Transverse colon (tissue), 4 donors: ENCODE measurements at regions not wholly inside any gene's neighbourhood (a gene's known extent, or its start where the extent isn't known, plus 50 kb on each side); places are given as distances from the start of the nearest gene placed in this dataset.
"Not testable (repeated sequence)": the region's sequence is repeated elsewhere in the genome, so short reads cannot be mapped to it uniquely, and the experiment has no call there.

ENCODE experiments used
- DNase-seq: peaks from one replicate; pipeline ENCODE4 v3.0.0-alpha.2; 2019
- H3K27ac ChIP-seq, 4 donors: fragments of 200-600 bp; sonication (generic); 2 replicates each; pipeline ENCODE4 v1.5.1; 2016 to 2018; ENCODE audit warnings: inconsistent platforms in 4 of 4
- H3K27me3 ChIP-seq: fragments of 200-600 bp; sonication (generic); 2 replicates; pipeline ENCODE4 v1.5.1; 2017; ENCODE audit warnings: inconsistent platforms
- H3K36me3 ChIP-seq, 4 donors: fragments of 200-600 bp; sonication (generic); 2 replicates each; pipeline ENCODE4 v1.5.1; 2017 to 2019; ENCODE audit warnings: inconsistent platforms in 4 of 4
- H3K4me1 ChIP-seq, 4 donors: fragments of 200-600 bp; sonication (generic); 2 replicates each; pipeline ENCODE4 v1.5.1; 2017 to 2020; ENCODE audit warnings: inconsistent platforms in 4 of 4
- H3K4me3 ChIP-seq, 4 donors: fragments of 200-600 bp; sonication (generic); 1 replicate in 1 of 4; 2 replicates in 3 of 4; pipeline versions ENCODE4 v1.5.1 to v1.6.1; 2017 to 2019; ENCODE audit warnings: inconsistent platforms in 4 of 4
- H3K9me3 ChIP-seq, 2 donors: fragments of 200-600 bp; sonication (generic); 2 replicates each; pipeline ENCODE4 v1.5.1; 2017 to 2019; ENCODE audit warnings: inconsistent platforms in 2 of 2
- EP300 ChIP-seq: sonication (generic); formaldehyde crosslinking; IDR thresholded peaks from one replicate; pipeline ENCODE4 v1.6.1; 2017; ENCODE audit warnings: antibody characterized with exemption, low read depth
- POLR2A ChIP-seq: fragments of 450-650 bp; IDR thresholded peaks from one replicate; pipeline ENCODE4 v1.6.1; 2016; ENCODE audit warnings: antibody characterized with exemption, mild to moderate bottlenecking, moderate library complexity
- POLR2AphosphoS5 ChIP-seq, 3 donors: sonication (generic); formaldehyde crosslinking; IDR thresholded peaks; one replicate each; pipeline ENCODE4 v1.6.1; 2016; ENCODE audit warnings: antibody characterized with exemption in 3 of 3
- WGBS, 2 donors: methylation state at CpG; one replicate each; pipeline ENCODE4 v1.1.5; 2018; ENCODE audit warnings: low coverage in 1 of 2; 5-methylcytosine and 5-hydroxymethylcytosine counted together
- in situ Hi-C, 4 donors: fragments of 200-750 bp; cut with MboI; loops; one replicate each; pipeline versions ENCODE4 v1.15.0 to v1.15.1; 2017; ENCODE audit warnings: low sequenced_read_pairs in 3 of 4, low pct_ligation_motif_present in 1 of 4, low pct_unique_long_range_greater_than_20kb in 1 of 4
- intact Hi-C: fragments of 100-400 bp; cut with DNase I; formaldehyde crosslinking; loops from one replicate; pipeline ENCODE4 v1.15.1; 2023; ENCODE audit warnings: low total_unique reads
- TF ChIP-seq, protein P1 (sequence below), 5 experiments: fragments of 200-600 bp in 3 of 5; fragments of 450-650 bp in 2 of 5; sonication (generic) in 3 of 5; IDR thresholded peaks; 1 replicate in 2 of 5; 2 replicates in 3 of 5; pipeline ENCODE4 v1.5.1; 2016 to 2017; ENCODE audit warnings: antibody characterized with exemption in 5 of 5, inconsistent platforms in 3 of 5, mild to moderate bottlenecking in 2 of 5, moderate library complexity in 1 of 5

- no peaks in the 10 kb centered on the region for H3K36me3 ChIP-seq
- TF ChIP-seq EP300 (no peak), POLR2A (no peak), POLR2AphosphoS5 (IDR thresholded peaks at IDR 0.05) (no peak)
- TF ChIP-seq, protein P1, sequence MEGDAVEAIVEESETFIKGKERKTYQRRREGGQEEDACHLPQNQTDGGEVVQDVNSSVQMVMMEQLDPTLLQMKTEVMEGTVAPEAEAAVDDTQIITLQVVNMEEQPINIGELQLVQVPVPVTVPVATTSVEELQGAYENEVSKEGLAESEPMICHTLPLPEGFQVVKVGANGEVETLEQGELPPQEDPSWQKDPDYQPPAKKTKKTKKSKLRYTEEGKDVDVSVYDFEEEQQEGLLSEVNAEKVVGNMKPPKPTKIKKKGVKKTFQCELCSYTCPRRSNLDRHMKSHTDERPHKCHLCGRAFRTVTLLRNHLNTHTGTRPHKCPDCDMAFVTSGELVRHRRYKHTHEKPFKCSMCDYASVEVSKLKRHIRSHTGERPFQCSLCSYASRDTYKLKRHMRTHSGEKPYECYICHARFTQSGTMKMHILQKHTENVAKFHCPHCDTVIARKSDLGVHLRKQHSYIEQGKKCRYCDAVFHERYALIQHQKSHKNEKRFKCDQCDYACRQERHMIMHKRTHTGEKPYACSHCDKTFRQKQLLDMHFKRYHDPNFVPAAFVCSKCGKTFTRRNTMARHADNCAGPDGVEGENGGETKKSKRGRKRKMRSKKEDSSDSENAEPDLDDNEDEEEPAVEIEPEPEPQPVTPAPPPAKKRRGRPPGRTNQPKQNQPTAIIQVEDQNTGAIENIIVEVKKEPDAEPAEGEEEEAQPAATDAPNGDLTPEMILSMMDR (IDR thresholded peaks at IDR 0.05) = no peak
These were observed 149.5 kb downstream of the RNF144B start for GRCh38 chr6:18536591-18537055.

GRCh38 chr6:18538315-18538714, 151.2 kb downstream of the RNF144B start:
- H3K27me3 ChIP-seq = peaks cover 4% of the 10 kb centered on the region
- H3K27ac ChIP-seq = no peak overlapping the region
- no peak overlapping the region for H3K4me3 ChIP-seq
- DNase-seq = no peak
- no peak for TF ChIP-seq POLR2AphosphoS5 (IDR thresholded peaks at IDR 0.05)
- peaks cover 0 to under 1% of the 10 kb centered on the region in 2 donors for H3K9me3 ChIP-seq
- intact Hi-C loops (no loop called here), in situ Hi-C loops (no loop called here)
- no peaks in the 10 kb centered on the region for H3K4me1 ChIP-seq
- 78% methylated on average over 3 of the region's 3 CpGs; no CpG with 5 or more reads in 1 of the 2 donors for WGBS, 2 donors
- no peaks in the 10 kb centered on the region for H3K36me3 ChIP-seq

More at GRCh38 chr6:18536591-18537055, 149.5 kb downstream of the RNF144B start:
- no peak for DNase-seq
- Histone ChIP-seq H3K27me3 (peaks cover 4% of the 10 kb centered on the region), H3K4me1 (no peaks in the 10 kb centered on the region), H3K4me3 (no peak overlapping the region), H3K9me3 (no peaks in the 10 kb centered on the region), H3K27ac (no peak overlapping the region)
- in situ Hi-C loops = no loop called here
- intact Hi-C loops = no loop called here
- 17 to 71% methylated on average over 2 to 6 of the region's 6 CpGs for WGBS, 2 donors

DNA sequence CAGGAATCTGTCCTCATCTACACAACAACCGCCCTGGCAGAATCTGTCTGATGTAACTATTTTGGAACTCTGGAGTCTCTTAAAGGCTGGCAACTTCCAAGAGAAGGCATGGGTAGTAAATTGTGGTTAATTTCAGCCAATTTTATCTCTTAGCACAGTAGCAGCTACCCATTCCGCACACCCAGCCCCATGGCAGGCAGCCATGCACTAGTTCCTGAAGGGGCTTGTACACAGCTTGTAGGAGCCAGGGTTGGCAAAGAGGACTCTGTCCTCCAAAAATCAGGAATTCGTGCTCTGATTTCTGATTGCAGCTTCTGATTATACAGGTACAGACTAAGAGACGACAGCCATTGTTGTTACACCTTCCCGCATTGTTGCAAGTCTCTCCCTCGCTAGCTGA, 155.9 kb downstream of the RNF144B start:
- Histone ChIP-seq H3K4me3 (no peak overlapping the region), H3K4me1 (no peaks in the 10 kb centered on the region), H3K36me3 (no peaks in the 10 kb centered on the region), H3K27ac (no peak overlapping the region), H3K9me3 (peaks cover 0 to 3% of the 10 kb centered on the region in 2 donors), H3K27me3 (no peaks in the 10 kb centered on the region)
- in situ Hi-C loops = no loop called here
- intact Hi-C loops = no loop called here
- WGBS, 2 donors = 68 to 80% methylated on average over 6 of the region's 6 CpGs
- DNase-seq = no peak
- no peak for TF ChIP-seq EP300
- TF ChIP-seq POLR2AphosphoS5 (IDR thresholded peaks at IDR 0.05) = no peak
- TF ChIP-seq POLR2A = no peak
- TF ChIP-seq, protein P1 (IDR thresholded peaks at IDR 0.05) = no peak

DNA sequence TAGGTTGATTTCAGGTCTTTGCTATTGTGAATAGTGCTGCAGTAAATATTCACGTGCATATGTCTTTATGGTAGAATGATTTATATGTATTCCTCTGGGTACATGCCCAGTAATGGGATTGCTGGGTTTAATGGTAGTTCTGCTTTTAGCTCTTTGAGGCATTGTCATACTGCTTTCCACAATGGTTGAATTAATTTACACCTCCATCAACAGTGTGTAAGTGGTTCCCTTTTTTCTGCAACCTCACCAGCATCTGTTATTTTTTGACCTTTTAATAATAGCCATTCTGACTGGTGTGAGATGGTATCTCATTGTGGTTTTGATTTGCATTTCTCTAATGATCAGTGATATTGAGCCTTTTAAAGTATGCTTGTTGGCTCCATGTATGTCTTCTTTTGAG, 158.0 kb downstream of the RNF144B start:
- H3K36me3 ChIP-seq, in situ Hi-C loops, H3K27me3 ChIP-seq, H3K4me3 ChIP-seq, H3K4me1 ChIP-seq, intact Hi-C loops, H3K9me3 ChIP-seq, H3K27ac ChIP-seq, DNase-seq: not testable (repeated sequence)
- WGBS, 2 donors = 36 to 44% methylated on average over 1 of the region's 1 CpG

- intact Hi-C loops = no loop called here
- no peak for DNase-seq
- TF ChIP-seq, protein P1 (IDR thresholded peaks at IDR 0.05) = no peak
- TF ChIP-seq POLR2A (no peak), POLR2AphosphoS5 (IDR thresholded peaks at IDR 0.05) (no peak), EP300 (no peak)
- no peaks in the 10 kb centered on the region for H3K36me3 ChIP-seq
- no peak overlapping the region for H3K27ac ChIP-seq
- in situ Hi-C loops = no loop called here
- H3K27me3 ChIP-seq = no peaks in the 10 kb centered on the region
- peaks cover 0 to 3% of the 10 kb centered on the region in 2 donors for H3K9me3 ChIP-seq
- no peaks in the 10 kb centered on the region for H3K4me1 ChIP-seq
- no peak overlapping the region for H3K4me3 ChIP-seq
These were observed 158.6 kb downstream of the RNF144B start for GRCh38 chr6:18545726-18546125.
